Activated naive CD4-positive, alpha-beta T cell treated with anti-CD3 and anti-CD28 coated beads, Interleukin-2, amount 10 ng/mL, durations not matched to agents 7 days and 5 days (primary cell): ENCODE measurements at regions not wholly inside any gene's neighbourhood (a gene's known extent, or its start where the extent isn't known, plus 50 kb on each side); places are given as distances from the start of the nearest gene placed in this dataset.

Experiments
- CTCF ChIA-PET: fragments of 350-600 bp; sonication (Branson Sonifier 250); formaldehyde crosslinking; loops from one replicate; lab custom pipeline; 2021; ENCODE audit warnings: antibody characterized with exemption; lab: Charles Lee
- DNase-seq: peaks from one replicate; pipeline ENCODE4 v3.0.0-alpha.2; 2020
- H3K27ac Mint-ChIP-seq: one replicate; pipeline ENCODE4 v1.8.0; 2021; ENCODE audit warnings: mild to moderate bottlenecking, moderate library complexity, mixed read lengths
- H3K27me3 Mint-ChIP-seq: one replicate; pipeline ENCODE4 v1.8.0; 2021; ENCODE audit warnings: mild to moderate bottlenecking, mixed read lengths
- H3K36me3 Mint-ChIP-seq: one replicate; pipeline ENCODE4 v1.8.0; 2021; ENCODE audit warnings: mixed read lengths
- H3K4me1 Mint-ChIP-seq: one replicate; pipeline ENCODE4 v1.8.0; 2021; ENCODE audit warnings: mixed read lengths
- H3K4me3 Mint-ChIP-seq: one replicate; pipeline ENCODE4 v1.8.0; 2021; ENCODE audit warnings: mild to moderate bottlenecking, moderate library complexity, mixed read lengths
- H3K9me3 Mint-ChIP-seq: one replicate; pipeline ENCODE4 v1.8.0; 2021; ENCODE audit warnings: mixed read lengths

DNA sequence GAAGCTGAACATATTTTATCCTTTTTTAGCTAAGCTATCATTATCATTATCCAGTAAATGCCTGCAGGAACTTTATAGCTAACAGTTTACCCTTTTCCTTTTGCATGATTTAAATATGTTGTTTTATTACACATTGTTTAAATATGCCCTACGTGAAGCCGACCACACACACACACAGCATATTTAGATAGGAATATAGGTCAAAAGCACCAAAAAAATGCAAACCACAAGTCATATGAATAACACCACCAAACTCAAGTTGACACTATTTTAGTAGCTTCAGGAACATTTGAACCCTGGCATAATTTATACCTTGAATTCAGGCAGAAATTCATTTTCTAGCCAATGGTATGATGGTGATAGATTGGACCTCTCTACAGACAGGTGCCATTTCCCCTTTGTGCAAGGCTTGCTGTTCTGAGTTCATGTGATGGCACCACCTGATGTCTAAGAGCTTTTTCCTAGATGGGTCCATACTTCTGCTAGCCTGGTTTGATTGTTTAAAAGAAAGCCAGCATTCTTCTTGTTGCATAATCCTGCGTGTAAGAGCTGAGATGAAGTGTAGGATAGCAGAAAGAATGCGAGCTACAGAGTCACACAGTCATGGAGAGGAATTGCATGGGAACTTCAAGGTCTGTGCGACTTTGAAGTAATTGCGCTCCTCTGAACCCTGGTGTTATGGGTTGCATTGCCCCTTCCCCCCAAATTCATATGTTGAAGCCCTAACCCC, 454.8 kb upstream of the SOX5 start:
- Mint-ChIP-seq H3K27ac (no peak overlapping the region), H3K4me1 (peaks cover 12% of the 10 kb centered on the region), H3K4me3 (no peak overlapping the region), H3K9me3 (peaks cover 3% of the 10 kb centered on the region), H3K27me3 (no peaks in the 10 kb centered on the region), H3K36me3 (no peaks in the 10 kb centered on the region)
- DNase-seq = no peak
- CTCF ChIA-PET = no interaction called here

DNA sequence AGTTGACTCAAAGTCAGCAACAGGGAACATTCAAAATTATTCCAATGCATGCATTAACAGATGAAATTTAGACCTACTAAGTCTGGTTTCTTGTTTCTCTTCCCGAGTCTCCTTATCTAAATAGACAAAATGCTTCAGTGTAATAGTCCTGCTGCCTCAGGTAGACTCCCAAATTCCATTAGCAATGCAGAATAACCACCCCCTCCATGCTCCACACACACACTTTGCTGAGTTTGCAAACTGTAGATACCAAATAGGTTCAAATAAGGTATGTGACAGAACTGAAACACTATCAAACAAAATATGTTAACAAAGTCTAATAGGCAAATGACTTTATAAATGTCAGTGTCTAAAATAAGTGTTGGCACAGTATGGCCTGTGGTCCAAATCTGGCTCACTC, 451.1 kb upstream of the SOX5 start:
- Mint-ChIP-seq H3K9me3 (no peaks in the 10 kb centered on the region), H3K4me1 (no peaks in the 10 kb centered on the region), H3K27ac (no peak overlapping the region), H3K27me3 (no peaks in the 10 kb centered on the region), H3K36me3 (no peaks in the 10 kb centered on the region), H3K4me3 (no peak overlapping the region)
- CTCF ChIA-PET = no interaction called here
- DNase-seq = no peak

DNA sequence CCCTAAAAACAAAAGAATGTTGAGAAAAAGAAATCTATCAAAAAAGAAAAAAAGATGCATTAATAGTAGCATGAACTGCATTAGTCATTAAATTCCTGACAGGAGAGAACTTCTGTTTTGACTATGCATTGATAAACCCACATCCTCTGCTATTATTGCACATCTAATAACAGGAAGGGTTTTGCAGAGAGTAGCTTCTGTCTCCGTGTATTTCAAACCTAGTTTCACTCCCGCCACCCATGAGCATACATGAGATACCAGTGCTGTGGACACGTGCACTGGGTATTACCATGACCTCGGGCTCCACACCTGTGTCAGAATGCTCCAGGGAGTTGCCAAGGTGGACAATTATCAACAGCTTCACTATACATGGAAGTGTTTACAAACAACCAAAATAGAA, 449.1 kb upstream of the SOX5 start:
- CTCF ChIA-PET = no interaction called here
- no peak overlapping the region for H3K4me3 Mint-ChIP-seq
- no peaks in the 10 kb centered on the region for H3K36me3 Mint-ChIP-seq
- no peak for DNase-seq
- H3K4me1 Mint-ChIP-seq = no peaks in the 10 kb centered on the region
- no peaks in the 10 kb centered on the region for H3K27me3 Mint-ChIP-seq
- no peak overlapping the region for H3K27ac Mint-ChIP-seq
- no peaks in the 10 kb centered on the region for H3K9me3 Mint-ChIP-seq

DNA sequence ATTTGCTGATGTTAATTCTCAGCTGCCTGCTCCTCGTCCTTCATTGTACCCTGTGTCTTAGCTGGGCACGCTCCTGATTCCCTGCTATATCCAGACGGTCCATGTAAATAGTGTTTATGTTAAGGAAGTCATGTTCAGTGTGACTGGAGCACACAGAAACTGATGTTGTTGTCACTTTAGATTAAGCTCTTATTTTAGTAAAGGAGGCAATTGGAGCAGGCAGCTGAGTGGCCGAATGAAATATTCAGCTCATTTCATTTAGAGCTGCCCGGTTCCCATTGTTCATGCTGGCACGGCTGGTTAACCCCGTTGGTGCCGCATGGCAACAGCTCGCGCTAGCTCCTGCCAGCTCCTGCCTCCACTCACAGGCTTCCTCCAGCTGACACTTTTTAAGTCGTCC, 446.8 kb upstream of the SOX5 start:
- H3K27me3 Mint-ChIP-seq = no peaks in the 10 kb centered on the region
- no peak for DNase-seq
- no peaks in the 10 kb centered on the region for H3K36me3 Mint-ChIP-seq
- no peak overlapping the region for H3K4me3 Mint-ChIP-seq
- no peaks in the 10 kb centered on the region for H3K4me1 Mint-ChIP-seq
- CTCF ChIA-PET = no interaction called here
- H3K9me3 Mint-ChIP-seq = no peaks in the 10 kb centered on the region
- no peak overlapping the region for H3K27ac Mint-ChIP-seq

DNA sequence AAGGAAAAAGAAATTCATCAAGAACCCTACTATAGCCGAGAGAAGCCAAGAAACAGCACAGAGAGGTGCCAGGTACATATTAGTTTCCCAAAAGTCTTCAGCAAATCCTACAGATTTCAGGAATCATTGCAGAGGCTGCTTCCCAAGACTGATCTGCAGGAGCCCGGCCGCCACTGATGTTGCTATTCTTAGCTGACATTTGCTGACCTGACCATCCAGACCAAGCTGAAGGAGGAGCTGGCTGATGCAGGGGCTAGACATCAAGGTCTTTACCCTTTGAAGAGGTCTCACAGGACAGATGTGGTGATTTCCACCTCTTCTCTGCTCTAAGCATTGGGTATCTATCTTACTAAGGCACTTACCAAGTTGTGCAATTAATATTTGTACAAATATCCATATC, 444.8 kb upstream of the SOX5 start:
- no peak for DNase-seq
- H3K36me3 Mint-ChIP-seq = no peaks in the 10 kb centered on the region

GRCh38 chr12:24393071-24393470, 443.6 kb upstream of the SOX5 start:
- DNase-seq = no peak
- Mint-ChIP-seq H3K27ac (no peak overlapping the region), H3K36me3 (no peaks in the 10 kb centered on the region)

More for the DNA sequence above, 444.8 kb upstream of the SOX5 start:
- Mint-ChIP-seq H3K4me1 (no peaks in the 10 kb centered on the region), H3K4me3 (no peak overlapping the region), H3K27ac (no peak overlapping the region), H3K27me3 (no peaks in the 10 kb centered on the region), H3K9me3 (peaks cover 9% of the 10 kb centered on the region)
- CTCF ChIA-PET = no interaction called here

DNA sequence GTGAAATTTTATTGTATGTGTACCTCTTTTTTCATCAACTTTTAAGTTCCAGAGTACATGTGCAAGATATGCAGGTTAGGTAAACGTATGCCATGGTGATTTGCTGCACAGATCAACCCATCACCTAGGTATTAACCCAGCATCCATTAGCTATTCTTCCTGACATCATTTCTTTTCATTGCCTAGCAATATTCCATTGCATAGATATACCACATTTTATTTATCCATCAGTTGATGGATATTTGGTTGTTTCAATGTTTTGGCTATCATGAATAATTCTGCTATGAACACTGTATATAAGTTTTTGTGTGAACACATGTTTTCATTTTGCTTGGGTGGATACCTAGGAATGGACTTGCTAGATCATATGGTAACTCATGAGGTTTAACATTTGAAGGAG, 439.9 kb upstream of the SOX5 start:
- H3K27me3 Mint-ChIP-seq = no peaks in the 10 kb centered on the region
- H3K36me3 Mint-ChIP-seq = no peaks in the 10 kb centered on the region
- H3K4me3 Mint-ChIP-seq = no peak overlapping the region
- no peak for DNase-seq
- H3K27ac Mint-ChIP-seq = no peak overlapping the region
- H3K4me1 Mint-ChIP-seq = no peaks in the 10 kb centered on the region
- CTCF ChIA-PET = no interaction called here
- H3K9me3 Mint-ChIP-seq = peaks cover 10% of the 10 kb centered on the region

More at GRCh38 chr12:24393071-24393470, 443.6 kb upstream of the SOX5 start:
- Mint-ChIP-seq H3K9me3 (peaks cover 10% of the 10 kb centered on the region), H3K27me3 (no peaks in the 10 kb centered on the region), H3K4me3 (no peak overlapping the region), H3K4me1 (no peaks in the 10 kb centered on the region)
- CTCF ChIA-PET = no interaction called here

GRCh38 chr12:24387381-24387780, 437.9 kb upstream of the SOX5 start:
- Mint-ChIP-seq H3K27ac (no peak overlapping the region), H3K9me3 (peaks cover 19% of the 10 kb centered on the region), H3K4me3 (no peak overlapping the region), H3K4me1 (no peaks in the 10 kb centered on the region), H3K36me3 (no peaks in the 10 kb centered on the region), H3K27me3 (no peaks in the 10 kb centered on the region)
- DNase-seq = no peak
- CTCF ChIA-PET = no interaction called here

- no peaks in the 10 kb centered on the region for H3K4me1 Mint-ChIP-seq
- H3K36me3 Mint-ChIP-seq = no peaks in the 10 kb centered on the region
- no peak for DNase-seq
- H3K27ac Mint-ChIP-seq = no peak overlapping the region
- H3K4me3 Mint-ChIP-seq = no peak overlapping the region
- peaks cover 24% of the 10 kb centered on the region for H3K9me3 Mint-ChIP-seq
- CTCF ChIA-PET = no interaction called here
- no peaks in the 10 kb centered on the region for H3K27me3 Mint-ChIP-seq
Observed at GRCh38 chr12:24386836-24387235, 437.4 kb upstream of the SOX5 start.

DNA sequence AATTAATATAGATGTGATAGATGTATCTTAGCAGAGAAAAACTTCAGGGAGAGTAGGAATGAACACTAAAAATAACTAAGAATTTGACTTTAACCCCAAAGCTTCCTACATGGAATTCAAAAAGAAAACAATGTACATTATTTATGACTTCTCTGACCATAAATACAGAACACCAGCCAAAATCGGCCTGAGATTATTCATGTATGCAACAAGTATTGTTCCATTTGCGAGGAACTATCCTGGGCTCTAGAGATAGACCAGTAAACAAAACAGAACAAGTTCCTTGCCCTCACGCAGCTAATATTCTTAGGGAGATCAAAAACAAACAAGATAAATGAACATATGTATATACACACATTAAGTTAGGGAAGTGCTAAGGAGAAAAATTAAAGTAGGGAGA, 432.3 kb upstream of the SOX5 start:
- H3K4me3 Mint-ChIP-seq = no peak overlapping the region

GRCh38 chr12:24379861-24380521, 430.5 kb upstream of the SOX5 start:
- no peak overlapping the region for H3K27ac Mint-ChIP-seq
- H3K4me3 Mint-ChIP-seq = no peak overlapping the region
- no peaks in the 10 kb centered on the region for H3K4me1 Mint-ChIP-seq
- CTCF ChIA-PET = no interaction called here
- H3K27me3 Mint-ChIP-seq = no peaks in the 10 kb centered on the region
- H3K9me3 Mint-ChIP-seq = peaks cover 16% of the 10 kb centered on the region
- DNase-seq = no peak
- no peaks in the 10 kb centered on the region for H3K36me3 Mint-ChIP-seq

More for the DNA sequence above, 432.3 kb upstream of the SOX5 start:
- CTCF ChIA-PET = no interaction called here
- no peaks in the 10 kb centered on the region for H3K36me3 Mint-ChIP-seq
- H3K9me3 Mint-ChIP-seq = peaks cover 16% of the 10 kb centered on the region
- no peaks in the 10 kb centered on the region for H3K27me3 Mint-ChIP-seq
- H3K4me1 Mint-ChIP-seq = no peaks in the 10 kb centered on the region
- H3K27ac Mint-ChIP-seq = no peak overlapping the region
- no peak for DNase-seq

GRCh38 chr12:24379433-24379832, 430.0 kb upstream of the SOX5 start:
- Mint-ChIP-seq H3K4me3 (no peak overlapping the region), H3K4me1 (no peaks in the 10 kb centered on the region), H3K27me3 (no peaks in the 10 kb centered on the region), H3K9me3 (peaks cover 16% of the 10 kb centered on the region), H3K27ac (no peak overlapping the region), H3K36me3 (no peaks in the 10 kb centered on the region)
- DNase-seq = no peak
- CTCF ChIA-PET = no interaction called here

DNA sequence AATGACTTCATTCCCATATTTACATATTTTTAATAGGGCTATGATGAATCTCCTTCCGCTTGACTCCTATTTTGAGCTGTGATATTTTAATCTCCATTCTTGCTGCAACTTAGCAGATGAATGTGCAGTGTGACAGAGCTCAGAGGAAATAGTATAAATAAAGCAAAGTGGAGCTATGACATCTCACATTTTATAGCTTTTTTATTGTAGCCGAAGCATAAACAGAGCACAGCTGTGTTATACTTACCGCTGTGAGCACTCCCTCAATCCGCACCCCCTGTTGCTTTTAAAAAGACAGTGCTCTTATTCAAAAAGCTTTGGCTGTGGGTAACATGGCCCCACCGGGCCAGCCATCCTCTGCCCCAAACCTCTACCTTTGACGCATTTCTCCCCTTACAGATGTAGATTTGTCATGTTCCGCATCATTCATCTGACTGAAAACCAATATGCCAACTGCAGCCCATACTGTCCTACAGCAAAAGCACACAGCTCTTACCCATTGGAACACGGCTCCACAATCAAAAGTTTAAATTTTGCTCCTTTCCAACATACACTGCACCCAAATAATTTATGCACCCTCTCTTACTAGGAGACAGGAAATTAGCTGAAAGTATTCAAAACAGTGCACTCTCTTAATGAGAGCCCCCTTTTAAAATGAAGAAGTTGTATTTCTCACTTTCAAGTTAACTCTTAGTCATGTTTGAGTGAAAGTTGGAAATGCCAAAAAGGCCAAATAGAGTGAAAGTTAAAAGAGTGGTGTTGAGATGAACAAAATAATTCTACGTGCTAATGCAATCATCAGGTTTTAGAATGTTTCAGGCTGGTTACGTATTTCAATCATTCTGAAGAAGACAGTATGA, 429.3 kb upstream of the SOX5 start:
- Mint-ChIP-seq H3K4me1 (no peaks in the 10 kb centered on the region), H3K9me3 (peaks cover 12% of the 10 kb centered on the region), H3K27ac (no peak overlapping the region), H3K36me3 (no peaks in the 10 kb centered on the region), H3K4me3 (no peak overlapping the region), H3K27me3 (no peaks in the 10 kb centered on the region)
- CTCF ChIA-PET = no interaction called here
- no peak for DNase-seq

DNA sequence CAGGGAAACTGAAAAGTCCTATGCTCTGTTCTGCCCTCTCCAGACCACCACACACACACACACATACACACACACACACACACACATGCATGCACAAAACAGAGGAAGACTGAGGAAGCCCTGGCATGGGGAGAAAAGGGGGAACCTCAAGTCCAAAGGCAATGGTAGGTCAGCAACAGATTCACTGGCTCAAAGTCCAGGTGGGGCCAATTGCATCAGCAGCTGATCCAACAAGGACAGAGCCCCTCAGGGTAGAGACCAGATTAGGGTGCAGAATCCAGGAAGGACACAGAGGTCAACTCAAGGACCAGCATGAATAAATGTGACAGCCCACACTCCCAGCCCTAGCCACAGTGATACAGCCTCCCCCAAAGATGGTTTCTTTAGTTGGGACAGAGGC, 425.0 kb upstream of the SOX5 start:
- CTCF ChIA-PET = no interaction called here
- Mint-ChIP-seq H3K4me1 (no peaks in the 10 kb centered on the region), H3K27me3 (no peaks in the 10 kb centered on the region), H3K36me3 (no peaks in the 10 kb centered on the region), H3K9me3 (no peaks in the 10 kb centered on the region), H3K27ac (no peak overlapping the region), H3K4me3 (no peak overlapping the region)
- DNase-seq = no peak
